IMR-90 (cell line): ENCODE measurements at regions not wholly inside any gene's neighbourhood (a gene's known extent, or its start where the extent isn't known, plus 50 kb on each side); places are given as distances from the start of the nearest gene placed in this dataset.

ENCODE experiments used
- ATAC-seq: fragments of 200-7000 bp; cut with Tn5 transposase; 2 replicates; pipeline ENCODE4 v1.9.1; 2020; ENCODE audit warnings: low read depth, mild to moderate bottlenecking, moderate library complexity
- BruUV-seq: library from RNA; stranded (reverse); fragments of 400-500 nt; replicated peaks from 2 replicates; lab custom pipeline; 2021; lab: Mats Ljungman, UMichigan
- CTCF ChIA-PET: fragments of 300-600 bp; formaldehyde crosslinking; extraction: SDS; loops from one replicate; lab custom pipeline; 2021; ENCODE audit warnings: antibody characterized with exemption; lab: Yijun Ruan, JAX
- POLR2A ChIA-PET: fragments of 300-600 bp; sonication (Branson Sonifier 250); formaldehyde crosslinking; loops from one replicate; lab custom pipeline; 2022; ENCODE audit warnings: antibody characterized with exemption; ENCODE audit not compliant: unreplicated experiment; lab: Charles Lee
- DNase-seq: peaks from one replicate; pipeline ENCODE4 v3.0.0; 2013
- H2AFZ ChIP-seq: replicated peaks from 2 replicates; pipeline ENCODE3; 2013; ENCODE audit warnings: low read length, mild to moderate bottlenecking; ENCODE audit not compliant: poor library complexity
- H2AK5ac ChIP-seq: 2 replicates; pipeline ENCODE4 v1.6.1; 2013; ENCODE audit warnings: low read depth, low read length, inconsistent platforms
- H2AK9ac ChIP-seq: replicated peaks from 2 replicates; pipeline ENCODE3; 2013; ENCODE audit warnings: mild to moderate bottlenecking, low read depth, low read length, moderate library complexity; ENCODE audit not compliant: poor library complexity
- H2BK120ac ChIP-seq: 2 replicates; pipeline ENCODE4 v1.6.1; 2013; ENCODE audit warnings: low read depth, low read length, inconsistent platforms
- H2BK15ac ChIP-seq: 3 replicates; pipeline ENCODE4 v1.6.1; 2013; ENCODE audit warnings: low read depth, low read length, inconsistent platforms
- H2BK20ac ChIP-seq: 2 replicates; pipeline ENCODE4 v1.6.1; 2013; ENCODE audit warnings: low read depth, mild to moderate bottlenecking, inconsistent platforms, low read length, moderate library complexity
- H2BK5ac ChIP-seq: 2 replicates; pipeline ENCODE4 v1.6.1; 2013; ENCODE audit warnings: mild to moderate bottlenecking, low read depth, low read length, inconsistent platforms; ENCODE audit not compliant: poor library complexity, severe bottlenecking
- H3K14ac ChIP-seq: replicated peaks from 2 replicates; pipeline ENCODE4 v1.6.1; 2013; ENCODE audit warnings: low read depth, low read length, inconsistent platforms
- H3K18ac ChIP-seq: 2 replicates; pipeline ENCODE4 v1.6.1; 2013; ENCODE audit warnings: low read depth, low read length, control low read depth
- H3K23ac ChIP-seq: 2 replicates; pipeline ENCODE4 v1.6.1; 2013; ENCODE audit warnings: low read depth, low read length, inconsistent platforms
- H3K27ac ChIP-seq: 2 replicates; pipeline ENCODE4 v1.5.1; 2013; ENCODE audit warnings: mild to moderate bottlenecking, control low read depth, low read length; ENCODE audit not compliant: insufficient read depth
- H3K27me3 ChIP-seq: 2 replicates; pipeline ENCODE4 v1.6.1; 2013; ENCODE audit warnings: low read length; ENCODE audit not compliant: control insufficient read depth, insufficient read depth
- H3K36me3 ChIP-seq: 2 replicates; pipeline ENCODE4 v1.6.1; 2013; ENCODE audit warnings: low read length, mixed read lengths; ENCODE audit not compliant: control insufficient read depth, insufficient read depth
- H3K4ac ChIP-seq: 2 replicates; pipeline ENCODE4 v1.6.1; 2013; ENCODE audit warnings: low read depth, low read length, inconsistent platforms
- H3K4me1 ChIP-seq: 2 replicates; pipeline ENCODE4 v1.6.1; 2013; ENCODE audit warnings: low read length, mixed read lengths; ENCODE audit not compliant: control insufficient read depth, insufficient read depth
- H3K4me2 ChIP-seq: 2 replicates; pipeline ENCODE4 v1.6.1; 2013; ENCODE audit warnings: low read depth, mild to moderate bottlenecking, control low read depth, low read length, moderate library complexity
- H3K4me3 ChIP-seq: 2 replicates; pipeline ENCODE4 v1.5.1; 2013; ENCODE audit warnings: low read depth, mild to moderate bottlenecking, control low read depth, low read length, moderate library complexity; ENCODE audit not compliant: insufficient read depth
- H3K56ac ChIP-seq: 2 replicates; pipeline ENCODE4 v1.6.1; 2013; ENCODE audit warnings: low read length, inconsistent platforms; ENCODE audit not compliant: insufficient read depth; ENCODE audit errors: extremely low read depth
- H3K79me1 ChIP-seq, 2 experiments: 2 replicates each; pipeline ENCODE4 v1.6.1; 2013; ENCODE audit warnings: low read length in 2 of 2, inconsistent platforms in 1 of 2, low read depth in 1 of 2
- H3K9ac ChIP-seq: 2 replicates; pipeline ENCODE4 v1.6.1; 2013; ENCODE audit warnings: low read depth, low read length, control low read depth
- H3K9me1 ChIP-seq: 2 replicates; pipeline ENCODE4 v1.6.1; 2013; ENCODE audit warnings: low read length, inconsistent platforms; ENCODE audit not compliant: insufficient read depth
- H3K9me3 ChIP-seq: 2 replicates; pipeline ENCODE4 v1.6.1; 2013; ENCODE audit warnings: low read length; ENCODE audit not compliant: control insufficient read depth, insufficient read depth
- H4K20me1 ChIP-seq: 2 replicates; pipeline ENCODE4 v1.6.1; 2013; ENCODE audit warnings: low read length, inconsistent platforms; ENCODE audit not compliant: insufficient read depth
- H4K5ac ChIP-seq: 2 replicates; pipeline ENCODE4 v1.6.1; 2013; ENCODE audit warnings: mild to moderate bottlenecking, low read depth, low read length, control low read depth
- H4K8ac ChIP-seq, 2 experiments: 2 replicates each; pipeline ENCODE4 v1.6.1; 2013; ENCODE audit warnings: low read depth in 2 of 2, low read length in 2 of 2, control low read depth in 1 of 2, inconsistent platforms in 1 of 2
- H4K91ac ChIP-seq: 2 replicates; pipeline ENCODE4 v1.6.1; 2013; ENCODE audit warnings: low read depth, low read length, inconsistent platforms; ENCODE audit not compliant: insufficient read depth
- CTCF ChIP-seq: conservative IDR thresholded peaks from 2 replicates; pipeline ENCODE4 v1.5.1; 2012; ENCODE audit warnings: mild to moderate bottlenecking, low read depth, low read length, improper control_type of control experiment
- MAZ ChIP-seq: IDR thresholded peaks from 2 replicates; pipeline ENCODE4 v1.6.1; 2012; ENCODE audit warnings: low read depth, mild to moderate bottlenecking, low read length, improper control_type of control experiment, moderate library complexity, borderline replicate concordance
- WGBS, 2 experiments: methylation state at CpG; one replicate each; pipeline versions ENCODE4 v1.1.5 to v1.1.7; 2013; ENCODE audit warnings: missing lambda C conversion rate in 2 of 2; ENCODE audit not compliant: insufficient read length in 1 of 2; ENCODE audit errors: extremely low coverage in 2 of 2; 5-methylcytosine and 5-hydroxymethylcytosine counted together
- dilution Hi-C: fragments of 300-500 bp; cut with HindIII; formaldehyde crosslinking; loops from one replicate; pipeline ENCODE4 v1.14.3; 2018; ENCODE audit warnings: low sequenced_read_pairs; ENCODE audit not compliant: unreplicated experiment
- in situ Hi-C: fragments of 300-500 bp; cut with MboI; formaldehyde crosslinking; loops from 3 replicates; pipeline ENCODE4 v1.14.3; 2019; ENCODE audit warnings: low sequenced_read_pairs, inconsistent platforms, mixed read lengths
- intact Hi-C: fragments of 100-400 bp; cut with micrococcal nuclease; formaldehyde crosslinking; loops from 2 replicates; pipeline ENCODE4 v1.10.0; 2022

- H3K14ac ChIP-seq, result no peak overlapping the region
- H2AK9ac ChIP-seq, result no peak overlapping the region
- H4K8ac ChIP-seq, result no peak overlapping the region
- H3K36me3 ChIP-seq, result no peaks in the 10 kb centered on the region
- H2AFZ ChIP-seq, result no peak overlapping the region
- no peak overlapping the region for H3K23ac ChIP-seq
- no peaks in the 10 kb centered on the region for H3K4me1 ChIP-seq
- DNase-seq (no peak), ATAC-seq (no peak)
- H3K4ac ChIP-seq, result no peak overlapping the region
- H3K9me1 ChIP-seq, result no peaks in the 10 kb centered on the region
- no peak overlapping the region for H4K91ac ChIP-seq
- BruUV-seq, result no TSS peak
- no peak overlapping the region for H2BK15ac ChIP-seq
- H3K18ac ChIP-seq, result no peak overlapping the region
- no peak overlapping the region for H3K27ac ChIP-seq
- no peak overlapping the region for H2BK20ac ChIP-seq
- peaks cover 20% of the 10 kb centered on the region for H3K27me3 ChIP-seq
- ChIA-PET CTCF (no interaction called here), POLR2A (no interaction called here)
- intact Hi-C loops (no loop called here), in situ Hi-C loops (loop anchor here (25.0 kb wide), 1 partner anchor 721 kb away; the partner anchor contains the start of gene DYNLT5), dilution Hi-C loops (no loop called here)
- H2BK120ac ChIP-seq, result no peak overlapping the region
- H4K20me1 ChIP-seq, result no peaks in the 10 kb centered on the region
- no peak overlapping the region for H3K4me3 ChIP-seq
- H2BK5ac ChIP-seq, result no peak overlapping the region
- no peak overlapping the region for H4K5ac ChIP-seq
- H3K56ac ChIP-seq, result no peak overlapping the region
- no peak overlapping the region for H2AK5ac ChIP-seq
- TF ChIP-seq MAZ (no peak), CTCF (no peak)
- no peak overlapping the region for H3K9ac ChIP-seq
- no peaks in the 10 kb centered on the region for H3K79me1 ChIP-seq
- 53% methylated on average over 2 of the region's 7 CpGs; no CpG with 5 or more reads in 1 of the 2 experiments for WGBS, 2 experiments
- no peaks in the 10 kb centered on the region for H3K9me3 ChIP-seq
- H3K4me2 ChIP-seq, result no peak overlapping the region
These were observed 52.7 kb upstream of the SERBP1 start for GRCh38 chr1:67482733-67483482.
